Neural progenitor cell (in vitro differentiated cells): ENCODE measurements at regions not wholly inside any gene's neighbourhood (a gene's known extent, or its start where the extent isn't known, plus 50 kb on each side); places are given as distances from the start of the nearest gene placed in this dataset.

Experiments
- CTCF ChIP-seq: fragments of 200-600 bp; sonication (generic); IDR thresholded peaks from 2 replicates; pipeline ENCODE4 v1.5.1; 2017; ENCODE audit warnings: antibody characterized with exemption, mild to moderate bottlenecking
- EZH2phosphoT487 ChIP-seq: fragments of 200-600 bp; sonication (generic); IDR thresholded peaks from 2 replicates; pipeline ENCODE4 v1.6.1; 2017; ENCODE audit warnings: antibody characterized with exemption

DNA sequence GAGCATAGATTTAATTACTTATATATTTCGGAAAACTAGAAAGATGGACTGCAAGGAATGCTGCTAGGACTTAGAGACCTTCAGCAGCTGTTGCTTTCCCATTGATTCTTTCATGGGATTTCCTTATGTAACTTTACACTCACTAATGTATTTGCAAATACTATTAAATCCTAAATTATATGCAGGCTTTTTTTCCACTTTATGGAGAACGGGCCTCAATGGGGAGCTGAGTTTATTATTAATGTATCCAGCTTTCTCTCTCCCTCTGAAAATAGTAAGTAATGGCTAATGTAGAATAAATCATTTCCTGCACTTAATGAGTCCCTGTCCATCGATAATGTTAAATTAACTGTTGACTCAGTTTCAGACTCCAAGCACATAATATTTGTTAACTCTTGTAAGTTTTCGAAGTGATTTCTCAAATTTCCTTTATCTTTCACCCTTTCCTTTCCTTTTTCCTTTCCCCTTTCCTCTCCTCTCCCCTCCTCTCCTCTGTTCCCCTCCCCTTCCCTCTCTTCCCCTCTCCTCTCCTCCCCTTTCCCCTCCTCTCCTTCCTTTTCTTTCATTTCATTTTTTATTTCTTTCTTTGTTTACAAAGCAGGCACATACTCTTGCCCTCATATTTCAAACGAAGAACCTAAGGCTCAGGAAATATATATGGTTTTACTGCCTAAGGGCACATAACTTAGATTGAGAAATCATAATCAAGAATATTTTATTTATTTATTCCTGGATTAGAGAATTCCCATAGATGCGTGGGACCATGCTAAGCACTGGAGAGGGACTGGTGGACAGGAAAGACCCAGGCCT is 503.6 kb downstream of the MMUT start:
- TF ChIP-seq CTCF = no peak
- TF ChIP-seq EZH2phosphoT487 = no peak
